NOMO-1 treated with DMSO at 0.1 percent for 48 hours (cell line): ENCODE measurements at regions not wholly inside any gene's neighbourhood (a gene's known extent, or its start where the extent isn't known, plus 50 kb on each side); places are given as distances from the start of the nearest gene placed in this dataset.

Experiments
- DNase-seq: peaks from one replicate; lab custom pipeline; 2025; ENCODE audit not compliant: unreplicated experiment; lab: John Stamatoyannopoulos, UW

DNA sequence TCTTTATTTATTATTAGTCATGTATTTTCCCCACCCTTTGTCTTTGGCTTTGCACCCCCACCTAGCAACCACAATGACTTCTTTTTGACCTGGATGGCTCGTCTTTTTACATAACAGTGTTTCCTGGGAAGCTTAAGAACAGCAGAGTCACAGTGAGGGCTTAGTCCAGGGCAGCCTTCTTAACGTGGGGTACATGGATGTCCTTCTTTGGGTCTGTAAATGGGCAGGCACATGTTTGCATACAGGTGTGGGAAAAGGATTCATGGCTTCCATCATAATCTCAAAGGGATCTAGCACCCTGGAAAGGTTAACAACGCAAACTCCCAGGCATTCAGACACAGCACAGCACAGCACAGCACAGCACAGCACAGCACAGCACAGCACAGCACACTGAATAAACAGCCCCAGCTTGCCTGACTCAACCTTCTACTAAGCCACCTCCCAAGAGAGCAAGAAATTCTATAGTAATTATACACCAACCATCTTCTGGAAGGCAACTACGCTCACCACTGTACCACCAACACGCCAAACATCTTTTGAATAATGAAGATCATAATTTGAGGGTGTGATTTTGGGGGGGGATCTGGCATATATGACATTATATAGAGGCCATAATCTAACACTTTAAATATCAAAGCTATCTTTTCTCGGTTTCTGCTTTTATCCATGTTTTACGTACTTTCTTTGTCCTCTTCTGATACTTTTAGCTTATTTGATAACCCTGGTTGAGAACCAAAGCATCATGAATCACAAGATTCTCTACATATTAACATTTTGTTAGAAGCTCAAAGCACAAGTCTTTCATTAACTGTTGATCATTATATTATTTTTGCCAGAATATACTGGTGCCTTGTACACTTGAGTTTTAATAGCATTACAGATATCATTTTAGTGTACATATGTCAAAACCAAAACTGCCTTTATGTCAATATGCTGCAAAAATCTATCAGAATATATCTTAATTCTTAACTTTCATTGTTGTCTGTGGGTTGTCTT is 177.2 kb upstream of the KLF14 start:
- DNase-seq: no peak

DNA sequence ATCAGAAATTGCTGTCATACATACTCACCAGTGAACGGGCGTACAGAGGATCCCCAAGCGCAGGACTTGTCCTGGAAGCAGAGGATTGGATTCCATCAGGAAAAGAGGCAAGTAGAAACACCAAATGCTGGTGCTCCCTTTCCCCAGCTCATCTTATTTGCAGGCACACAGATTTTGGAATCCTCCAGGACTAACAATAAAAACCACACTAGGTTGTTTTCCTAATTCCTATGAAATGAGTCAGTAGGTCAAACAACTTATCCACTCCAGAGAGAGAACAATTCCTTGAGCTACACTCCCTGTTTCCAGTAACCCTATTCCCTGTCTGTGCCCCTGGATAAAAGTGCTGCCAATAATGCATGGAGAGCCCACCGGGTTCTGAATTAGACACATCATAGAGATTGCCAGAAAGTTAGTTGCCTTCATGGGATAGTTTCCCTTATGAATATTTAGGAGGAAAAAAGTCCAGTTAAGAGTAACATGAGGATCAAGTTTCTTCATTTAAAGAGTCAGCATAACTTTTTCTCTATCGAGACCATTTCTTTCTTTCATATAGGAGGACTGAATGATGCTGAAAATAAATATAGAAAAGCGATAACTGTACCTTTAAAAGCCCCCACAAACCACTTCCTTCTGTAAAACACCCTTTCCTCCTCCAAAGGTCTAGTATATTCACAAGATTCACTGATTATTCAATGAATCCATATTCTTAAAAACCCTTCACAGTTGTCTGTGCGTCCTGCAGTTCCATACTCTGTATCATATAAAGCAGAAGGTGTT is 178.3 kb upstream of the KLF14 start:
- no peak for DNase-seq

DNA sequence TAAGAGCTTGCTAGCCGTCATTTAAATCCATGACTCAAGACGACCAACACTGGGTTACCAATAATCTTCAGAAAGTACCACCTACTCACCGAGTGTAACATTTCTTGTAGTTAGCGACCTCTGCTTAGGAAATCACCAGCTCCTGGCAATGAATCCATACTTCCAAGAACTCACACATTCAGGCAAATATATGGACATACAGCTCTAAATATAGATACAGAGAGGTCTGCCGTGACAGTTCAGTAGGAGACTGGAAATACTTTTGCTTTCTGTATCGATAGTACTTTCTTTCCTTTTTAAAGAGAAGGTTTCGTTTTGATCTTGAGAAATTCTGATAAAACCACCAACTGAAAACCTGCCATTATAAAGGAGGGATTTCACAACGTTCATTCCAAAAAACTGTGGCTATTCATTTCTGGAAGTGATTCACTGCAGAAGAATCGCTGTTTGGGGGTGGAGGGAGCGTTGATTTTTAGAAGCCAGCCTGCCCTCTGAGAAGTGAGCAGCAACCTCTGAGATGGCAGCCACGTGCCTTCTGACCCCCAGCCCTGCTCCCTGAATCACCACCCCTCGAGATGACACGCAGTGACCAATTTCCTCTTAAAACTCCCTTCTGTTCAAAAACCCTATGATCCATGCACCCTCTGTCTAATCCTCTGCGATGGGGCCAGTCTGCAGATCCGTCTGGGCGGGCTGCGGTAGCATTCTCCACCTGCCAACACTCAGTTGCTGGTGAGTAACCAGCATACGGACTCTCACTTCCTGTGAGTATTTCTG is 179.0 kb upstream of the KLF14 start:
- peak; percentile 84 for DNase-seq

DNA sequence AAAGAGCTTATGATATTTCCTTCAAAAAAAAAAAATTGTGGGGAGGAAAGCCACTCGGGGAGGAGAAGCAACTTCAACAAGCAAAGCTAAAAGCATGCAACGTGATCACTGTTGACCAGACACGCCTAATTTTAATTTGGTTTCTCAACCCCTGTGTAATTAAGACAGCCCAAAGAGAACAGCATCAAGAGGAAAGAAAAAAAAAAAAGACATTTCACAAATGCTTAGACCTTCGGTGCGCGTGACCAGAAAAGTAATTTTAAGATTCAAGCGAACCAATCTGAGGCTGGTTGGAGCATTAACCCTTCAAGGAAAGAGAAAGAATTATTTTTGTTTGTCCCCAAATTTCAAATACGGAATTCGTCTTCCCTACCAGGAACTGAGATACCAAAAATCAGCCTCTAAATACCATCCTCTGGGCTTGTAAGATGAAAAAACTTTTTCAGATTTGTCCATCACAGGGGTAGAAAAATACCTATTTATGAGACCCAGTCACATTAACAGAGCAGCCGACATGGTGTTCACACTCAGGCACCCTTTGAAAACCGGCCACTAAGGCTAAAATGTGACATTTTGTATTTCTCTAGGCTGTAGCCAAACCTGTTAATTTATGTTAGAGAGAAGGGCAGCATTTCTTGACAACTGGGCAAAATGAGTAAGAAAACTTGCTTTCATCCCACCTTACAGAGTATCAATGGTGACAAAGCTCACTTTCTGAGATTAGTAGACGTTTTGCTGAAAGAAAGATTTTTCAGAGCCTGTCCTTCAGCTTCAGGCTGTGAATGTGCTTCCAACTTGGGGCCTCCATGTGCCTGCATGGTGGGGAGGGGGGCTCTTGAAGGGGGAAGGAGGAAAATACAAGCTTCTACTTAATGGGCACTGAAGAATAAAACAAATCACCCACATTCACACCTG is 179.9 kb upstream of the KLF14 start:
- no peak for DNase-seq

DNA sequence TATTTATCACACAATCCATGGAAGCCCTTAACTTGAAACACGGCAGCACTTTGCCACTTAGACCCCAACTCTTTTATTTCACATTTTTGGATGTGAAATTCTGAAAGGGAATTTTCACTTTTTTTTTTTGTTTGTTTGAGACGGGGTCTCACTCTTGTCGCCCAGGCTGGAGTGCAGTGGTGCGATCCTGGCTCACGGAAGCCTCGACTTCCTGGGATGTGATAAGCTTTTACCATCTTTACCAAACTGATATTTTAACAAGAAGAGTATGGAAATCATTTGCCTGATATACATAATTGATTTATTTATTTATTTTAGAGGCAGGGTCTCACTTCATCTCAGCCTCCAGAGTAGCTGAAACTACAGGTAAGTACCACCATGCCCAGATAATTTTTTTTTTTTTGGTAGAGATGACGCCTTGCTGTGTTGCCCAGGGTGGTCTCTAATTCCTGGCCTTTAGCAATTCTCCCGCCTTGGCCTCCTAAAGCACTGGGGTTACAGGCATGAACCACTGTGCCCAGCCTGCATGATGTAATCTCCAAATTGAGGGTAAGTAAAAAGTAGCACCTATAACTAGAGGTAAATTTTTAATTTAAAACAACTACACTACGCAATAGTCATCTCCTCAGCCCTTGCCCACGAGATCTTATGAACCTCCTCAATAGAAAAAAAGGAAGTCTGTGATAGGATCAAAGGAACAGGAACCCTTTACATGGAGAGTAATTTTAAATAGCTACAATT is 180.7 kb upstream of the KLF14 start:
- DNase-seq: no peak

DNA sequence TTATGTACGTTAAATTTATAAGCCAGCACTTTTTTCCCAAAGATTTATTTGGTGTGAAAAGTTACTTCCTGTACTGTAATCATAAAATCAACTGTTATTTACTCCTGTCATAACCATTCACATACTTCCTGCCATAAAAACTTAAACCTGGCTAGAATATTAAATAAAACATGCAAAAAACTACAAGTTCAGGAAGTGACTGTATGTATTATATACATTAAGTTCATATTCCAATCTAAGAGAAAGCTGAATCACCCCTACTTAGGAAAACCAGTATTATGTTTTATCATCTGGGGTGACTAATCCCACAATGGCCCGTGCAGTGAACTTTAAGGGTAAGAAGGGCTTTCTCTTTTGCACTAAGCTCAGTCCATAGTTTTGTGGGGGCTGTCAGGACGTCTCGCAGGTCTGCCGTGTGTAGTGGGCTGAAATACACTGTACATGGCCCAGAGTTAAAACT is 183.7 kb upstream of the KLF14 start:
- no peak for DNase-seq

DNA sequence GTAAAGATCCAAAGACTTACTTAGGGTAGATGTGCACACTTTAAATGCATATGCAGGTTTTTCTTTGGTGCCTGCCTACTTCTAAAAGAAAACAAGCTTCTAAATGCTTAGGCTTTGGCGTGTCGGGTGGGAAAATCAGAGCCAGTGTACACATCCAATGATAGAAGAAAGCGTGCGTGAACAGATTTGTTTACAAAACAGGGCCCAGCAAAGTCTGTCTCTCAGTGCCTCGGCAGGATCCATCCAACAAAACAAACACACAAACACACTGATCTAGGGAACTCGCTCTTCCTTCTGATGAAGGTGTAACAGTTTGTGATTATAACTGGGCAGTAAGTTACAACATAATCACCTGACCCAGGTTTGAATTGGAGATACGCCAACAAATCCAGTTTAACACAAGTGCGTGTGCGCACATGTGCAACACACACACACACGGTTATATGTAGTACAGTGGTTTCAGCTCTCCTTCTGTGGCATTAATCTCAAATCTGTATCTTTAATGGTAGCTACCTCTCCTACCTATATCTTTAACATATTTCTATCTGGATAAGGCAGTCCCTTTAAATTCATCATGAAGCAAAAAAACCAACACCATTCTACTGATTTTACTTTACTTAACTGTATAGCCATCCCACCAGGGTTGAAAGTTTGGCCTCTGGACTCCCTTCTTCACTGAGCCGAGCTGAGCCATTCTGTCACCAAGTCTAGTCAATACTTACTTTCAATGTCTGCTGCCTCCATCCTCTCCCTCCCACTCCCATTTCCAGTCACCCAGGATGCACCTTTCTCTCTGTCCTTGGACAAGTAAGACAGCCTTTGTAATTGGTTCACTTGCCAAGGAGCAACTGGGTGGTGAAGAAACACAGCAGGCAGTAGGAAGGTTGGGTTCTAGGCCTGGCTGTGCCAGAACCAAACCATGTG is 184.4 kb upstream of the KLF14 start:
- no peak for DNase-seq

DNA sequence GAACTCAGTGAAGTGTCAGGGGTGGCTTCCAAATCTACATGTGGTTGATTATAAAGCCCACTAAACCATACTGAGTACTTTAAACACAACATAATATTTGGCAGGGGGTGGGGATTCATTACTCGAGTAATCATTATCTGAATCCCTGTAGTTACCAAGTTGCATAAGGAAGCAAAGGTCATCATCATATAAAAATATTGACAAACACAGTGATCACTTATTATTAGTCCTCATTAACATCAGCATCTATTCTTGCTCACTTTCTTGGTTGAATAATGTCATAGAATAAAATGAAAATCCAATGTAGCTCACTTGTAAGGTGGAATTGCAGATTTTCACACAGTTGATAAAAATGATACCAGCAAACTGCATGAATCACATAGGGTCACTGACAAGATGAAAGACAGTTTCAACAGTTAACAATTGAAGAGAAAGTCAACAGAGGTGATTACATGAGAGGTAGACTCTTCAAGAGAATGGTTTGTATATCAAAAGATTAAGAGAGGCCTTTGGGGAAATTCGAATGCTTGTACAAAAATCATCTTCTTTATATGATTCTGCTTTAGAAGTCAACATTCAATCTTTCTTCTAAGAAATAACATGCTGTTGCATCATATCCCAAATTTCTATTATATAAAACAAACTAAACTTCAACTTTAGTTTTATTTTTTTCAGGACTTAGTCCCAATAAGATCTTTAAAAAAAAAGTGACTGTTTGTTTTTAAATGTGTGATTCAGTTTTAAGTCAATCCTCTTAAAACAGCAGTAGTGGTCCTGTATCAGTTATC is 185.5 kb upstream of the KLF14 start:
- DNase-seq: no peak

DNA sequence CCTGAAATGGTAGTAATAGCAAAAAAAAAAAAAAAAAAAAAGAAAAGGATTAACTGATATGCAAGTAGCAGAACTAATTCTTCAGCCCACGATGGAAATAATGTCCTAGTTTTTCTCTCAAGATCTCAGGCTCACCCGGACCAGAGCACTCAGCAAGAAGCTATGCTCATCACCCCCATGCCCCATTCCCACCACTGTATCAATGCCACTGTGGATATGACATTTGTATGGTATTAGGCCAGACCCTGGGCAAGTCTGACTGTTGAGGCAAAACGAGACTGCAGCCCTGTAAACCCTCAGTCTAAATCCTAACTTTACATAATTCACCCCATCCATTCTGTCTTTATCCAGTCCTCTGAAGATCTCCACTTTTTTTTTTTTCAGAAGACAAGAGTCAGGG is 186.1 kb upstream of the KLF14 start:
- no peak for DNase-seq

DNA sequence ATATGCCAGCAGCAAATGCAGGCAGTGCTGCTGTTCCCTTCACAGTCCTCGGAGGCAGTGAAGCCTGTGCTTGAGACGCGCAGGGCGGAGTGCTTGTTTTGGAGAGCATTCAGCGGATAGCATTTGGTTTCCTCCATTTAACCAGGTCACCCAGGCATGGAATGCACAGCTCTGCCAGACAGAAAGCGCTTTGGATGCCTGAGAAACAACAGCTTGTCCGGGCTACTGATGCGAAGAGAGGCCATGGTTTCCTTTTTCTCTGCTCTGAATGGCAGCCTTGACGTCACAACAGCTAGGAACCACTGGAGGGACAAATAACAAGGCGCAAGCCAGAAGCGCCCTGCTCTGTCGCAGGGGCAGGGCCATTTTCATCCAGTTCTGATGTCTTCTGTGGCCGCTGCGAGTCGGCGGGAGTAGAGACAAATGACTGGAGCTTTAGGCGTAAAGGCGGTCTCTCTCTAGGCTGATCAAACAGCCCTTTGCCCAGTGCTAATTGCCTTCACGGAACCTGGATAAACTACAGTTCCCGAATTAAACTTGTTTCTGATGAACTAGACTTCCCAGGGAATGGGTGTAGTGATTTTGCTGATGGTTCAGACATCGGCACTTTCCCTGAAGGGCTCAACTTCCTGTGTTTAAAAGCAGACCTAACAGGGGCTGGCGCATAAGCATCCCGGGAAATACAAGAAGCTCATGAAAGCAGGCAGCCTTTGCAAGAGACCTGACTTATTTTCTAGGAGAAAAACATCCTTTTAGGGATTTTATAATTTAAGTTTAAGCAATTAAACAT is 187.6 kb upstream of the KLF14 start:
- DNase-seq: no peak

DNA sequence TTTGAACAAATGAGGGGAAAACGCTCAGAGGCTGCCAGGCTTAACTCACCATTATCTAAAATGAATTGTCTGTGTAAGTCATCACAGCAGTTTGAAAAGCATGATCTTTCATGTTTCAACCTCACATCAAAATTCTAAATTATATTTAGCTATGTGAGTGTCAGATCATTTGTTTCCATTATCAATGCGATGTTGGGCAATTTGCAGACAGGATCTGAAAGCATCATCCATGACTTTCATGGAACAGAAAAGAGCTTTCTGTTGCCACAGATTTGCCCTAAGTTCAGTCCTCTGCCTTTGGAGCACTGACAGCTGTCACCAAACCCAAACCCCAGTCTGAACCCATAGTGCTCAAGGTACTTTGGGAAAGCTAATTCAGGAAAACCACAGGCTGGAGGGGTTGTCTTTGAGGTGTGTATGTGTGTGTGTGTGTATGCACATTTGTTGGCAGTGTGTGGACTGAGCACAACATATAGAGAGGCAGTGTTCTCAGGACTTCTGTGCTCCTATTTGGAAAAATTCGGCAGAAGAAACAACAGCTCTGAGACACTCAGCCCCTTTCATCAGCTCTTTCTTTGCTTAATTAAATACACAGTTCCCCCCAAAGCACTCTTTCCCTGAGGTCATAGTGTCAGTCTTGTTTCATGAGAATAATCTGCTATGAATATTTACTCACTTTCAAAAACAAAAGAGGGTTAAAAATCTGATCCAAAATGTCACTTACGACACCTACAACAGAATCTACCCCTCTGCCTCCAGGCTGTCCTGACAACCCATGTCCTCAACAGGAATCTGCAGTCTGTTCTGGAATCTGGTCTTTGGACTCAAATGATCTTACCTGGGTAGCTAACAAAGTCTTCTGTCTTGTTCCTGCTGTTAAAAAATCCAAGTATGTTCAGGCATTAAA is 188.5 kb upstream of the KLF14 start:
- DNase-seq: no peak

DNA sequence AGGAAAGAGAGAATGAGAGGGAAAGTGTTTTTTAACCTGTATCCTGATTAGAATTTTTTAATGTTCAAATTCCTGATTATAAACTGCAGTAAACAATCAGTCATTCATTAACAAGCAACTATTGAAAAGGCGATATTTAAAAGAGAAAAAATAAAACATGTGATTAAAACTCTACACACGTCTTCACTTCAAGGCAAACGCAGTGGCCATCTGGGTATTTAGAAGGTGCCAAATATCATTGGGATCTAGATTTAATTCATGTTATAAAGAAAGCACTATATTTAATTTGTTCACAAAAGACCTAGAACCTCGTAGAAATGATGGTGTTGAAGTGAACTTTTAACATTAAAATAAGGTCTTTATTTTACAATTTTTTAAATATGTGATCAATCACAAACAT is 189.4 kb upstream of the KLF14 start:
- DNase-seq: no peak

DNA sequence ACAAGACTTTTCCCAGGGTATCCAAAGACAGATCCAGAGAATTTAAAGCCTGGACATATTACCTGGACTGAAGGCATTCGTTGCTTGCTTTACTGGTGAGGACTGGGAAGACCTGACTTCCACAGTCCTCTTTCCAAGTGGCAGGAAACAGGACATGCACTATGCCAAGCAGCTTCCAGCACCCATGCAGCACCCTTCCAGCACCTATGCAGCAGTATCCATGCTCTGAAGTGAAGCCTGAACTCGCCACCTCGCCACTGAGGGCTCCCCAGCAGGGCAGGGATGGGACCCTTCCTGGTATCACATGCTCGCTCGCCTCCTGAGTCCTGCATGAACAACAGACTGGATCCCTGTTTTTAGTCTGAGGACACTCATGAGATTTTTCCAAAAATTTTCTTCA is 189.9 kb upstream of the KLF14 start:
- no peak for DNase-seq

DNA sequence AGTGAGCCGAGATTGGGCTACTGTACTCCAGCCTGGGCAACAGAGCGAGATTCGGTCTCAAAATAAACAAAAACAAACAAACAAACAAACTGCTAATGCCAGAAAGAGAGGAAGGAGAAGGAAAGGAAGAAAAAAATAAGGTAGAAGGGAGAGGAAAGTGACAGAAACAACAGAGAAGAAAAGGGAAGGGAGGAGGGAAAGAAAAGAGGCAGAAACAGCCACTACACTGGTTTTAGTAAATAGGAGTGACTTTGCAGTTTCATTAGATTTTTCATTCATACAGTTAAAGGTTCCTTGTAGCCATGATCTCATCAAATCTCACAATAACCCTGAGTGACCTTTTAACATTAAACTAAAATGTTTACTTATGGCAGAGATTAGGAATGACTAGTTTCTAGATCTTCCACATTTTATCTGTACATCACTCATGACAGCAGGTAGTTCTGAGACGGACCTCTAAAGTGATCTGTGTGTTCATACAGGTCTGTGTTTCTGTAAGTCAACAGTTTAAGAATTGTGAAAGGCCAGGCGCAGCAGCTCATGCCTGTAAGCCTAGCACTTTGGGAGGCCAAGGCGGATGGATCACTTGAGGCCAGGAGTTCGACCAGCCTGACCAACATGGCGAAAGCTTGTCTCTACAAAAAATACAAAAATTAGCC is 191.3 kb upstream of the KLF14 start:
- peak; percentile 30 for DNase-seq

DNA sequence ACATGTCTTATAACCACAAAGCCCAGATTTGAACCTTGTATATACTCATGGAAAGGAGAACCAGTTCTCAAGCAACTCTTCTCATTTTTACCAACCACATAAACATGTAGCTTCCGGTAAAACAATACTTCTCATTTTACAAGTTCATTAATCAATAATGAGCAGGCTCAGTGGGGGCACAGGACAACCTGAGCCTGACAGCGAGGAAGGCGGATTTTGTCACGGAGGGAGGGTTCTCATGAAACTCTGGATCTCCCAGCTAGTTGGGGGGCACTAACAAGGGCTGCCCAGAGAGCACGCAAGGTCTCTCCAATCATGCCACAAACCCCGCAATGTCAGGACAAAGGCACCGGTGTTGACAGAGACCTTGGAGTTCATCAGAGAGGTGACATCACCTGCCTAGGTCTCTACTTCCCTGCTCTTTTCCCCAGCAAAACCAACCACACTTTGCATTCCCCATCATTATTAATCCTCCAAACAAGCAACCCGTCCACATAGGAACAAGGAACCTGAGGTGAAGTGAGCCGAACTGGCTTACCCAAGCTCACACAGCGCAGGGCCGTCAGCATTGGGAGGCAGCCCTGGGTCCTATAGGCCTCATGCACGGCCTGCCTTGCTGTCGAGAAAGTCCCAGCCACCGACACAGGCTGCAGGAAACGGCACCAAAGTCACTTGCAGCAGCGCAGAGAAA is 192.1 kb upstream of the KLF14 start:
- DNase-seq: peak; percentile 73
